Retina (tissue), 1 donor: ENCODE measurements at regions not wholly inside any gene's neighbourhood (a gene's known extent, or its start where the extent isn't known, plus 50 kb on each side); places are given as distances from the start of the nearest gene placed in this dataset.
"Not testable (repeated sequence)": the region's sequence is repeated elsewhere in the genome, so short reads cannot be mapped to it uniquely, and the experiment has no call there.

ENCODE experiments used
- DNase-seq: peaks from one replicate; pipeline ENCODE4 v3.0.0-alpha.2; 2016

DNA sequence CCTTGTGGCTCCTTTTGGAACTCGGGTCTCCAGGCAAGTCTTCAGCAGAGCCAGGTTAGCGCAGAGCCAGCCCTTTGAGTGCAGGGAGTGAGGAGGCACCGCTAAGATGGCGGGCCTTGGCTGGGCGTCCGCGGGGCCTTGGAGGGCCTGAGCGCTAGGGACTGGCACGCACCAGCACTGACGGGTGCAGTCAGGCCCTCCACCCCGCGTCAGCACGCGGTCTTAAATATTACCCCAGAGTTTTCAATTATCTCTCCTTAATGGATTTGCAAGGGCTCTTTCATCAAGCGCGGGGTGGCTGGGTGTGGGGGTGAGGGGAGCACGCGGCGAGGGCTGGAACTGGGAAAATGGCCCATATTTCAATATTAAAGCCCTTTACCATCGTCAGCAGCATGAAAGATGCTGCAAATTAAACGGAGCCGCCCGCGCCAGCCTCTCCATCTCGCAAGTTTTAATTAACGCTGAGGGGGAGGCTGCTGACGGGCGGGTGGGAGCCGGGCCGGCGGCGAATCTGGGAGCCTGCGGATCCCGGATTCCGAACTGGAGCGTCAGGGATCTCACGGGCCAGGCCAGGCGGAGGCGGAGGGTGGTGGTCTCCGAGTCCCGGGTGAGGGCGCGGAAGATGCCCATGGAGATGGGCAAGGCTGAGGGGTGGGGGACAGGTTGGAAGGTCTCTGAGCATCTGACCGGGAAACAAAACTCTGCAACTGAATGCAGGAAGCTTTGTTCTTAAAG lies 1690.4 kb upstream of the DEFB115 start:
- DNase-seq, result not testable (repeated sequence)

DNA sequence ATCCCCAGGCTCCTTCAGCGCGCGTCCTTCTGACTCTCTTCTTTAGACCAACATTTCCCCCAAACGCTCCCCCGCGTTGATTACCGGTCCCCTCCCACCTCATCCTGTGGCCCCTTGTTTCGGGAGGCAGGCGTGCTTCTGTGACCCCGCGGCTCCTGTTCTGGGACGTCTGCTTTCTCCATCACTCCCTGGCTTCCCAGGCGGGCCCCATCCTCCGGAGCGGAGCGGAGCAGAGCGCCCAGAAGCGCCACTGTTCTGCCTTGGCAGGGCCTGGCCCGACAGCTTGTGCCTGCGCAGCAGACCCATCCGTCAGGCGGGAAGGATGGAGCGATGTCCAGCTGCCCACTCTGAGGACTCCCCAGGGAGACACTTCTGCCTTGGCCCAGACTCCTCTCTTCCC lies 1689.8 kb upstream of the DEFB115 start:
- not testable (repeated sequence) for DNase-seq

DNA sequence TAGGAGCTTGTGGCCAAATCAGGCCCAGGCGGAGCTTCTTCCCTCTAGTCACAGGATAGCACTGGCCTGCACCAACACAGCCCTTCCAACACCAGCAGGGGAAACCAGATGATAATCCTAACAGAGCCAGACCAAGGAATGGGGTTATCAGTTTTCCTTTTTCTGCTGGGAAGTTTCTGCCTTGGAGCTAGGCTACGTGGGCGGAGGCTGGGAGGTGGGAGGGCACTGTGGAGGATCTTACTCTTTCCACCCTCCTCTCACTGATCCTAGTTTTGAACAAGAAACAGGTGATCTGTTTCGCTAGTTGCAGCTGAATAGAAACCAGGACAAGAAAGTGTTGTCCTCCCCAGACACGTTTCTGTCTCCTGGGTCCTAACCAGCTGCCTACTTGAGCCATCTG lies 1687.3 kb upstream of the DEFB115 start:
- not testable (repeated sequence) for DNase-seq

DNA sequence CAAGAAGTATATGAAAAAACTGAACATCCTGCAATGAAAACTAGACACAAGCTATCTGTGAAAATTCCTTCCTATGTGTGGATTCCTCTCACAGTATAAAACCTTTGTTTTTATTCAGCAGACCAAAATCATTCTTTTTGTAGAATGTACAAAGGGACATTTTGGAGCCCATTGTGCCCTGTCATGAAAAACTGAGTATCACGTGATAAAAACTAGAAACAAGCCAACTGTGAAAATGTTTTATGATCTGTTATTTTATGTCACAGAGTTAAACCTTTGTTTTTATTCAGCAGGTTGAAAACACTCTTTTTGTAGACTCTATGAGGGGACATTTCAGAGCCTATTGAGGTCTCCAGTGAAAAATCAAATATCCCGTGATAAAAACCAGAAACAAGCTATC lies 1667.9 kb upstream of the DEFB115 start:
- DNase-seq, result not testable (repeated sequence)

DNA sequence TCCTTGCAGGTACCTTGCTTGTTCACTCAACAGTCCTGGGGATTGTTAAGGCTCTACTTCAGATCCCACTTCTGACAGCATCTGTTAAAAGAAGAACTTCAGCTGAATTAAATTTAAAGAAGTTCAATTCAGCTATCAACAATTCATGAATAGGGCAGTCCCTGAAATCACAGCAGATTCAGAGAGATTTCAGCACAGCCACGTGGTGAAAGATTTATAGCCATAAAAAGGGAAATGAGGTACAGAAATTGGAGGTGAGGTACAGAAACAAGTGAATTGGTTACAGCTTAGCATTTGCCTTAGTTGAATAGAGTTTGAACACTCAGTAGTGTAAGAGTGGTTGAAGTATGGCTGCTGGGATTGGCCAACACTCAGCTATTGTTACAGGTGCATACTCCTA lies 1653.3 kb upstream of the DEFB115 start:
- DNase-seq, result not testable (repeated sequence)

DNA sequence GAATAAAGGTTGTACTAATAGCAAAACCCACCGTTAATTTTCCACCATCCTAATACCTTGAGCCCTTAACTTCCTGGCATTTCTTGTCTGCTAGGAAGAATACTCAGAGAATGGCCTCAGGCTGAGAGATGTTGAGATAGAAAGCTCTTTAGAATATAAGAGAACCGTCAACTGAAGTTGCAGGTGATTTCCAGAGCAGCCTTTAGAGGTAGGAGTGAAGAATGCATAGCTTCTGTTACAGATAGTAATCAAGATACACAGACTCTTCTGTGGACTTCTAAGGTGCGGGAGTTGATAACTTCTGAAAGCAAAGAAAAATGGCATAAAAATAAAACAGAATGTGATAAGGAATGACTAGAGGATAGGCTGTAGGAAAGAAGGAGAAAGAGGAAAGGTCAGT lies 1651.3 kb upstream of the DEFB115 start:
- not testable (repeated sequence) for DNase-seq

DNA sequence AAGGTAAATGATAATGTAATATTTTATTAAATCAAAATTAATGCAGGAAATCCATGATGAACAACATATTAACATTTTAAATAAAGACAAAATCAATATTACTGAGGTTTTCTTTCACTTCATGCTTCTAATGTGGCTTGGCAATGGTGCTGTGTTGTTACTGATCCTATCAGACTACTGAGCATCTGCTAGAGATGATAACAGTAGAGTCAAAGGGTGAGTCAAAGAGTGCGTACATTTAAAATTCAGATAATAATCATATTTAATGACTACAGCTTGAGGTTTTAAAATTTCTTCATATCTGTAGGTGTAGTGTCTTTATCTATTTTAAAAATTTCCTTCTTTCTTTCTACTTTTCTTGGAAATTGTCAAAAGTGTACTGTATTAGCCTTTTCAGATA lies 1628.1 kb upstream of the DEFB115 start:
- not testable (repeated sequence) for DNase-seq
